BE2C (cell line): ENCODE measurements at regions not wholly inside any gene's neighbourhood (a gene's known extent, or its start where the extent isn't known, plus 50 kb on each side); places are given as distances from the start of the nearest gene placed in this dataset.

ENCODE experiments used
- DNase-seq: peaks from one replicate; pipeline ENCODE4 v3.0.0-alpha.2; 2020
- H3K27me3 ChIP-seq: fragments of 250-450 bp; sonication (Bioruptor Pico); 2 replicates; pipeline ENCODE4 v1.5.1; 2020; ENCODE audit warnings: mild to moderate bottlenecking
- H3K36me3 ChIP-seq: fragments of 250-450 bp; sonication (Bioruptor Pico); 2 replicates; pipeline ENCODE4 v1.5.1; 2020; ENCODE audit warnings: mild to moderate bottlenecking
- H3K4me1 ChIP-seq: fragments of 250-450 bp; sonication (Bioruptor Pico); 2 replicates; pipeline ENCODE4 v1.5.1; 2020
- H3K4me3 ChIP-seq: 2 replicates; pipeline ENCODE4 v1.5.1; 2011; ENCODE audit warnings: low read depth, low read length
- H3K9me3 ChIP-seq: fragments of 250-450 bp; sonication (Bioruptor Pico); 2 replicates; pipeline ENCODE4 v1.5.1; 2020
- CTCF ChIP-seq: IDR thresholded peaks from 2 replicates; pipeline ENCODE4 v1.5.1; 2012; ENCODE audit warnings: mild to moderate bottlenecking, low read depth, low read length

- no peak for TF ChIP-seq CTCF
- Histone ChIP-seq H3K4me1 (no peaks in the 10 kb centered on the region), H3K9me3 (no peaks in the 10 kb centered on the region; the same call in 1 of the 2 replicates), H3K4me3 (no peak overlapping the region), H3K27me3 (peaks cover 10% of the 10 kb centered on the region; the same call in 1 of the 2 replicates), H3K36me3 (no peaks in the 10 kb centered on the region)
- no peak for DNase-seq
Observed at GRCh38 chr9:108525186-108525585, 330.6 kb downstream of the ACTL7B start.

DNA sequence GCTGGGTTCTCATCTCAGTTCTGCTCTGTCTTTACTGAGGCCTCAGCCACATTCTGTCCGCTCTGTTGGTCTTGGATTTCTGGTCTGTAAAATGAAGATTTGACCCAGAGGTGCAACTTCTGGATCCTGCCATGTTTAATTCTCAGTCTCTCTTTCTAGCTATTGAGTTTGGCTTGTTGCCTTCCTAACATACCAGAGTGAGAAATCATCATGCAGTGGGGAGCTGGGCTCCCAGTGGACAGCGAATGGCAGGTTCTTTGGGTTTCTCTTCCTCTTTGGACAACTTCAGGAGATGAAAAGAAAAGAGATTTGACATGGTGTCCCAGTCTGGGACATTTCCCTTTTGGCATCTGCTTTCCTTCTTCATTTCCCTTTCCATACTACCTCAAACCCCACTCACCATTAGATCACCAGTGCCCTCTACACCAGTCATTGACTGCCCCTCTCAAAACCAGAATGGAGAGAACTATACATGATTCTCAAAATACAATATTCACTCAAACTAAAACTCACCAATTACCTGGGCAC, 334.7 kb downstream of the ACTL7B start:
- no peak for DNase-seq
- no peak overlapping the region for H3K4me3 ChIP-seq
- H3K27me3 ChIP-seq: 0 out of 2 replicates have a peak, but pooled peaks cover 4% of the 10 kb centered on the region
- H3K4me1 ChIP-seq: no peaks in the 10 kb centered on the region
- H3K9me3 ChIP-seq: no peaks in the 10 kb centered on the region
- H3K36me3 ChIP-seq: no peaks in the 10 kb centered on the region
- no peak for TF ChIP-seq CTCF

GRCh38 chr9:108519437-108519836, 336.3 kb downstream of the ACTL7B start:
- H3K9me3 ChIP-seq: no peaks in the 10 kb centered on the region
- no peak for DNase-seq
- no peaks in the 10 kb centered on the region for H3K27me3 ChIP-seq
- H3K4me1 ChIP-seq: no peaks in the 10 kb centered on the region
- H3K36me3 ChIP-seq: no peaks in the 10 kb centered on the region
- no peak overlapping the region for H3K4me3 ChIP-seq
- no peak for TF ChIP-seq CTCF

GRCh38 chr9:108517651-108518365, 338.0 kb downstream of the ACTL7B start:
- Histone ChIP-seq H3K36me3 (no peaks in the 10 kb centered on the region), H3K4me1 (no peaks in the 10 kb centered on the region), H3K4me3 (no peak overlapping the region), H3K9me3 (no peaks in the 10 kb centered on the region), H3K27me3 (no peaks in the 10 kb centered on the region)
- no peak for DNase-seq
- TF ChIP-seq CTCF: no peak

DNA sequence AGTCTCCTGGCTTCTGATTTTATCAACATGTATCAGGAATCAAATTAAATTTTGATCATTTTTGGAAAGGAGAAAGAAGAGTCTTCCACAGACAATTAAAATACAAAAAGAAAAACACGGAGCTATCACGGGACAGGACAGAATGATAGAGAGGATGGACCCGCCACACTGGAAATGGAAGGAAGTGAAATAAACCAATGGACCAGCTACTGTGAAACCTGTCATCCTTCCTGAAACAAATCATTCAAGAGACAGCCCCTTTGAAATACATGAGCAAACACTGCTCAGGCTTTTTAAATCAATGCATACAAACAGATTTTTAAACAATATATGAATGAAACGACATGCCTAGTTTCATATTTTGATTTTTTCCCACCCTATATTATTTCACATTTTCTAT, 339.4 kb downstream of the ACTL7B start:
- H3K36me3 ChIP-seq: no peaks in the 10 kb centered on the region
- H3K4me3 ChIP-seq: no peak overlapping the region
- DNase-seq: no peak
- H3K9me3 ChIP-seq: no peaks in the 10 kb centered on the region
- TF ChIP-seq CTCF: no peak
- no peaks in the 10 kb centered on the region for H3K27me3 ChIP-seq
- no peaks in the 10 kb centered on the region for H3K4me1 ChIP-seq

DNA sequence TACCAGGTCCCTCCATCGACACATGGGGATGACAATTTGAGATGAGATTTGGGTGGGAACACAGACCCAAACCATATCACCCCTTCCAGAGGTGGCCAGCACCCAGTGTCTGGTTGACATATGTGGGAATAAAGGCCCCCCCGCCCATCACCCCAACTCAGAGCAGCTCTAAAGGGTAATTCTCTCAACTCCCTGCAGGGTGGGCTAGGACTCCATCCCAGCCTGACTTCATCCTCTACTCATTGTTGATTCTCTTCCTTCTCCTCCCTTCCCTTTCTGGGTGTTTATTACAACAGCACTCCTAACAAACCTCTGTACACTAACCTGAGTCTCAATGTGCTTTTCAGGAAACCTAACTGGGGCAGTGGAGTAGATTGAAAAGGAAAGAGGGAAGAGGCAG, 339.9 kb downstream of the ACTL7B start:
- no peak for DNase-seq
- Histone ChIP-seq H3K4me1 (no peaks in the 10 kb centered on the region), H3K36me3 (no peaks in the 10 kb centered on the region), H3K9me3 (no peaks in the 10 kb centered on the region), H3K4me3 (no peak overlapping the region), H3K27me3 (no peaks in the 10 kb centered on the region)
- no peak for TF ChIP-seq CTCF
